ENCODE measurements at regions not wholly inside any gene's neighbourhood (a gene's known extent, or its start where the extent isn't known, plus 50 kb on each side); places are given as distances from the start of the nearest gene placed in this dataset.
A peak's percentile ranks its signal among the peaks of the same experiment; 100 is the strongest.

DNA sequence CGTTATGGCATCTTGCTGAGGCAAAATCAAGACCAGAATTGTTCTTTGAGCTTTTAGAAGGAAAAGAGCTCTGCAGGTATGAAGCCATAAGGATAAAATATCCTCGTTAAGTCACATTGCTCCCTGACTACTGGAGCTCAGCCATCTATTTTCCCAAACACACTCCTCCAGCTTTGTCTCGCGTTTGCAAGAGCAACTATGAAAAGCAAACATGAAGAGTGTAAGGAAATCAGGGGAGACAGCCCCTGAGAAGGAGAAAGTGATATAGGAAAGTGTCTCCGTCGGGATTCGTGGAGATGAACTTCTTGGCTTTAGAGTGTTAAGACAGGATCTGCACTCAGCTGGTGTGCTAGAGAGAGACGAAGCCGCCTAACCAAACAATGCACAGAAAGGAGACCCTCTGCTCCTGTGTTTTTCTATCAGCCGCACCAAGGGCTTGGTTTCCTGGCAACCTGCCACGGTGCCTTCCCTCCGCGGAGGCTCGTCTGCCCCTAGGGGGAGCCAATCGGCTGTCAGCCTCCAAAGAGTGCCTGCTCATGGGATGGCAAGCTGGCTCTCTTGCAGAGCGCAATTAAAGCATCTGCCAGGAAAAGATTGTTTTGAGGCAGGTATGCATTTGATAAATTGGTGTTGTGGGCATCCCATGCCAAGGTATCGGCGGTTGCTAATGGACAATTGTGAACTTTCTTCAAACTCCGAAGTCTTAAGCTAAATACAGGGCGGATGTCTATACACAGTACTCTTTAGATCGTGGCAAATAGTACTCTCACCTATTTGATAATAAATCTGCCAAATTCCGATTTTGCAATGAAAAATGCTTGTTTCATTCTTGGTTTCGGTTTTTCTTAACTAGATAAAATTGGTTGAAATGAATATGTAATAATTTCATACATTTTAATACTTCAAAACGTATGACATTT, 603.2 kb downstream of the RNF144B start (continued):
- TF ChIP-seq, protein P1, sequence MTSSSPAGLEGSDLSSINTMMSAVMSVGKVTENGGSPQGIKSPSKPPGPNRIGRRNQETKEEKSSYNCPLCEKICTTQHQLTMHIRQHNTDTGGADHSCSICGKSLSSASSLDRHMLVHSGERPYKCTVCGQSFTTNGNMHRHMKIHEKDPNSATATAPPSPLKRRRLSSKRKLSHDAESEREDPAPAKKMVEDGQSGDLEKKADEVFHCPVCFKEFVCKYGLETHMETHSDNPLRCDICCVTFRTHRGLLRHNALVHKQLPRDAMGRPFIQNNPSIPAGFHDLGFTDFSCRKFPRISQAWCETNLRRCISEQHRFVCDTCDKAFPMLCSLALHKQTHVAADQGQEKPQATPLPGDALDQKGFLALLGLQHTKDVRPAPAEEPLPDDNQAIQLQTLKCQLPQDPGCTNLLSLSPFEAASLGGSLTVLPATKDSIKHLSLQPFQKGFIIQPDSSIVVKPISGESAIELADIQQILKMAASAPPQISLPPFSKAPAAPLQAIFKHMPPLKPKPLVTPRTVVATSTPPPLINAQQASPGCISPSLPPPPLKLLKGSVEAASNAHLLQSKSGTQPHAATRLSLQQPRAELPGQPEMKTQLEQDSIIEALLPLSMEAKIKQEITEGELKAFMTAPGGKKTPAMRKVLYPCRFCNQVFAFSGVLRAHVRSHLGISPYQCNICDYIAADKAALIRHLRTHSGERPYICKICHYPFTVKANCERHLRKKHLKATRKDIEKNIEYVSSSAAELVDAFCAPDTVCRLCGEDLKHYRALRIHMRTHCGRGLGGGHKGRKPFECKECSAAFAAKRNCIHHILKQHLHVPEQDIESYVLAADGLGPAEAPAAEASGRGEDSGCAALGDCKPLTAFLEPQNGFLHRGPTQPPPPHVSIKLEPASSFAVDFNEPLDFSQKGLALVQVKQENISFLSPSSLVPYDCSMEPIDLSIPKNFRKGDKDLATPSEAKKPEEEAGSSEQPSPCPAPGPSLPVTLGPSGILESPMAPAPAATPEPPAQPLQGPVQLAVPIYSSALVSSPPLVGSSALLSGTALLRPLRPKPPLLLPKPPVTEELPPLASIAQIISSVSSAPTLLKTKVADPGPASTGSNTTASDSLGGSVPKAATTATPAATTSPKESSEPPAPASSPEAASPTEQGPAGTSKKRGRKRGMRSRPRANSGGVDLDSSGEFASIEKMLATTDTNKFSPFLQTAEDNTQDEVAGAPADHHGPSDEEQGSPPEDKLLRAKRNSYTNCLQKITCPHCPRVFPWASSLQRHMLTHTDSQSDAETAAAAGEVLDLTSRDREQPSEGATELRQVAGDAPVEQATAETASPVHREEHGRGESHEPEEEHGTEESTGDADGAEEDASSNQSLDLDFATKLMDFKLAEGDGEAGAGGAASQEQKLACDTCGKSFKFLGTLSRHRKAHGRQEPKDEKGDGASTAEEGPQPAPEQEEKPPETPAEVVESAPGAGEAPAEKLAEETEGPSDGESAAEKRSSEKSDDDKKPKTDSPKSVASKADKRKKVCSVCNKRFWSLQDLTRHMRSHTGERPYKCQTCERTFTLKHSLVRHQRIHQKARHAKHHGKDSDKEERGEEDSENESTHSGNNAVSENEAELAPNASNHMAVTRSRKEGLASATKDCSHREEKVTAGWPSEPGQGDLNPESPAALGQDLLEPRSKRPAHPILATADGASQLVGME (CRISPR knock-in tag; IDR thresholded peaks at IDR 0.05) = no peak
- peak; percentile 19 to 42; a peak in 3 of 4 replicates for TF ChIP-seq RAD21 (CRISPR knock-in tag; conservative IDR thresholded peaks at IDR 0.05 in 1 of 2, IDR thresholded peaks at IDR 0.05 in 1 of 2)
- TF ChIP-seq, protein P2, sequence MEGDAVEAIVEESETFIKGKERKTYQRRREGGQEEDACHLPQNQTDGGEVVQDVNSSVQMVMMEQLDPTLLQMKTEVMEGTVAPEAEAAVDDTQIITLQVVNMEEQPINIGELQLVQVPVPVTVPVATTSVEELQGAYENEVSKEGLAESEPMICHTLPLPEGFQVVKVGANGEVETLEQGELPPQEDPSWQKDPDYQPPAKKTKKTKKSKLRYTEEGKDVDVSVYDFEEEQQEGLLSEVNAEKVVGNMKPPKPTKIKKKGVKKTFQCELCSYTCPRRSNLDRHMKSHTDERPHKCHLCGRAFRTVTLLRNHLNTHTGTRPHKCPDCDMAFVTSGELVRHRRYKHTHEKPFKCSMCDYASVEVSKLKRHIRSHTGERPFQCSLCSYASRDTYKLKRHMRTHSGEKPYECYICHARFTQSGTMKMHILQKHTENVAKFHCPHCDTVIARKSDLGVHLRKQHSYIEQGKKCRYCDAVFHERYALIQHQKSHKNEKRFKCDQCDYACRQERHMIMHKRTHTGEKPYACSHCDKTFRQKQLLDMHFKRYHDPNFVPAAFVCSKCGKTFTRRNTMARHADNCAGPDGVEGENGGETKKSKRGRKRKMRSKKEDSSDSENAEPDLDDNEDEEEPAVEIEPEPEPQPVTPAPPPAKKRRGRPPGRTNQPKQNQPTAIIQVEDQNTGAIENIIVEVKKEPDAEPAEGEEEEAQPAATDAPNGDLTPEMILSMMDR (IDR thresholded peaks at IDR 0.05 in 2 of 3, conservative IDR thresholded peaks at IDR 0.05 in 1 of 3; ENCODE audit: insufficient read depth in 2 of 3, low read depth in 1 of 3, low read length in 3 of 3) = peak; percentile 40 to 68 (median 46); a peak in 5 of 6 replicates
- TF ChIP-seq PYGO2 (tag; IDR thresholded peaks at IDR 0.05) = no peak
- TF ChIP-seq, protein P3, sequence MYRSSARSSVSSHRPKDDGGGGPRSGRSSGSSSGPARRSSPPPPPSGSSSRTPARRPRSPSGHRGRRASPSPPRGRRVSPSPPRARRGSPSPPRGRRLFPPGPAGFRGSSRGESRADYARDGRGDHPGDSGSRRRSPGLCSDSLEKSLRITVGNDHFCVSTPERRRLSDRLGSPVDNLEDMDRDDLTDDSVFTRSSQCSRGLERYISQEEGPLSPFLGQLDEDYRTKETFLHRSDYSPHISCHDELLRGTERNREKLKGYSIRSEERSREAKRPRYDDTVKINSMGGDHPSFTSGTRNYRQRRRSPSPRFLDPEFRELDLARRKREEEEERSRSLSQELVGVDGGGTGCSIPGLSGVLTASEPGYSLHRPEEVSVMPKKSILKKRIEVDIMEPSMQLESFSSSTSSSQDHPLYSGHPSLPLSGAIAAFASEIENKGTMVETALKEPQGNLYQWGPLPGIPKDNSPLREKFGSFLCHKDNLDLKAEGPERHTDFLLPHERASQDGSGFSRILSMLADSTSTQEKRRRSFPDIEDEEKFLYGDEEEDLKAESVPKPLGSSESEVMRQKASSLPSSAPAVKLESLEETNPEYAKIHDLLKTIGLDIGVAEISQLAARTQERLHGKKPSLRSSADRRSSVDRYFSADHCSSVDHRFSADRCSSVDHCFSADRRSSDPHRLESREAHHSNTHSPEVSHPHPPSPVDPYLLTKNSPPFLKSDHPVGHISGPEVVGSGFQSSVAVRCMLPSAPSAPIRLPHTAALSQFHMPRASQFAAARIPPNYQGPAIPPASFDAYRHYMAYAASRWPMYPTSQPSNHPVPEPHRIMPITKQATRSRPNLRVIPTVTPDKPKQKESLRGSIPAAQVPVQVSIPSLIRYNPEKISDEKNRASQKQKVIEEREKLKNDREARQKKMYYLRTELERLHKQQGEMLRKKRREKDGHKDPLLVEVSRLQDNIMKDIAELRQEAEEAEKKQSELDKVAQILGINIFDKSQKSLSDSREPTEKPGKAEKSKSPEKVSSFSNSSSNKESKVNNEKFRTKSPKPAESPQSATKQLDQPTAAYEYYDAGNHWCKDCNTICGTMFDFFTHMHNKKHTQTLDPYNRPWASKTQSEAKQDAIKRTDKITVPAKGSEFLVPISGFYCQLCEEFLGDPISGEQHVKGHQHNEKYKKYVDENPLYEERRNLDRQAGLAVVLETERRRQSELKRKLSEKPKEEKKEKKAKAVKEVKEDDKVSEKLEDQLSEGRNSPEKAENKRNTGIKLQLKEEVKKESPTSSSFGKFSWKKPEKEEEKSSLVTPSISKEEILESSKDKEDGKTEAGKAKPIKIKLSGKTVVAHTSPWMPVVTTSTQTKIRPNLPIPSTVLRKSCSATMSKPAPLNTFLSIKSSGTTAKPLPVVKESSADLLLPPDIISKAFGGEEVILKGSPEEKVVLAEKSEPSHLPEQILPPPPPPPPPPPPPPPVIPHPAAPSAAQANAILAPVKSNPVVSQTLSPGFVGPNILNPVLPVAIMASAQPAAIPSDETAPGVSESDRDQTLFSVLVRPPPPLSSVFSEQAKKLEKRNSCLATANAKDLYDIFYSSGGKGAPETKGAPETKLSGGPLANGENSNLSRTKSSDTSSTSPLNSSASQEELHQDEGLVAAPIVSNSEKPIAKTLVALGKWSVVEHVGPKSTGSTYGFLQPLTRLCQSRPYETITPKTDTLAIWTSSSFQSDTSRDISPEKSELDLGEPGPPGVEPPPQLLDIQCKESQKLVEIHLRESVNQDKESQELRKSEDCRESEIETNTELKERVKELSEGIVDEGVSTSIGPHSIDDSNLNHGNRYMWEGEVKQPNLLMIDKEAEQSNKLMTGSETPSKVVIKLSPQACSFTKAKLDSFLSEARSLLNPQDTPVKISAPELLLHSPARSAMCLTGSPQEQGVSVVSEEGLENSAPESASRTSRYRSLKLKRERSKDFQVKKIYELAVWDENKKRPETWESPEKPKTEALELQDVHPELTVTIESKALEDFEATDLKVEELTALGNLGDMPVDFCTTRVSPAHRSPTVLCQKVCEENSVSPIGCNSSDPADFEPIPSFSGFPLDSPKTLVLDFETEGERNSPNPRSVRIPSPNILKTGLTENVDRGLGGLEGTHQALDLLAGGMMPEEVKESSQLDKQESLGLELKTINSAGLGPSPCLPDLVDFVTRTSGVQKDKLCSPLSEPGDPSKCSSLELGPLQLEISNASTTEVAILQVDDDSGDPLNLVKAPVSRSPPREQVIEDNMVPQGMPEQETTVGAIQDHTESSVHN (IDR thresholded peaks at IDR 0.05; ENCODE audit: borderline replicate concordance in 1 of 2, low read depth in 1 of 2) = no peak
